Inflammatory macrophage (primary cell): ENCODE measurements at regions not wholly inside any gene's neighbourhood (a gene's known extent, or its start where the extent isn't known, plus 50 kb on each side); places are given as distances from the start of the nearest gene placed in this dataset.

Experiments used
- DNase-seq, 2 donors: peaks; one replicate each; pipeline ENCODE4 v3.0.0-alpha.2; 2020 to 2022

DNA sequence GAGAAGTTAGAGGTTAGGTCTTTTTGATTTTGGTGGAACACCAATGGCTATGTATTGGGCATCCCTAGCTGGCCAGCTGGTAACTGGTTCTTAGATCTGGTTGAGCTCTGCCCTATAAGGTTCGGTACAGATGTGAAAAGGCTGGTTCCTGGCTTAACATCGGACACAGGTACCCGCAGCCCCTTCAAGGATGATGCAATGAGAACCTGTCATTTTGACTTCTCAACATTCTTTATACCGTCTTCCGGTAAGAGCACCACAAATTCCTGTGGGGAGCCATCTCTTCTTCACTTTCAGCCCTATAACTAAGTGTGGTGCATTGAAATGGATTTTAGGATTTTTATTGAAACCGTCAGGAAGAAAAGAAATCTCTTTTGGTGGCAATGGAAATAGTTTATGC lies 222.8 kb downstream of the ADAMTS9 start:
- no peak for DNase-seq

DNA sequence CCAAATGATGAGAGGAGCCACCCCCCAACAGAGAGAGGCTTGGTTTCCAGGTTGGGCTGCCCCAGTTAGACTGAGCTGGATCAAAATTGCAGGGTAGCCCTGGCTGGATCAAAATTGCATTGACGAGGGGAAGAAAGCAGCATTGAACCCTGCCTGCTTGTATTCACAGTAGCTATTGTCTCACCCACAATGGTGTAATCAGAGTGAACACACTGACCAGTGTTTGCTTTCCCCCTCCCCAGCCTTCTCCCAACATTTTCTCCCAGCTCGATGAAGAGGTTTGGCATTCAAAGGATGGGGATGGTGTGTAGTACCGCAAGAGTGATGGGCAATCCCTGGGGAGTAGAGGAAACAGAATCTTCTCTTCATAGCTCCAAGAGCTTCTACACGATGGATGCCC lies 223.8 kb downstream of the ADAMTS9 start:
- DNase-seq = no peak

DNA sequence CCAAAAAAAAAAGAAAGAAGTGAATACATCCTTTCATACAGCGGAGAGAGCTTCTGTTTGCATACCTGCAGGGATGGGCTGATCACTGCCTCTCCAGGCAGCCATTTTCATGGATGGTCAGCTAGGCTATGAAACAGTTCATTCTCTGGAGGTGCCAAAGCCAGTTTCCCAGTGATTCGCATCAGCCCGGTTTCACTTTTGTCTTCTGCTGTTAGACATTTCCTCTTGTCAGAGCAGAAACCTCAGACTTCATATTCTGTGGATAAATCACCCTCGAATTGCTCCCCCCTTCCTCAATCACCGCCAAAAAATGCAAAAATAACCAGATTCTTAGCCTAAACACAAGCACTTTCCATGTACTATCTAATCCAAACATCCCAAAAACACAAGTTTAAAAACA lies 225.6 kb downstream of the ADAMTS9 start:
- DNase-seq = no peak

DNA sequence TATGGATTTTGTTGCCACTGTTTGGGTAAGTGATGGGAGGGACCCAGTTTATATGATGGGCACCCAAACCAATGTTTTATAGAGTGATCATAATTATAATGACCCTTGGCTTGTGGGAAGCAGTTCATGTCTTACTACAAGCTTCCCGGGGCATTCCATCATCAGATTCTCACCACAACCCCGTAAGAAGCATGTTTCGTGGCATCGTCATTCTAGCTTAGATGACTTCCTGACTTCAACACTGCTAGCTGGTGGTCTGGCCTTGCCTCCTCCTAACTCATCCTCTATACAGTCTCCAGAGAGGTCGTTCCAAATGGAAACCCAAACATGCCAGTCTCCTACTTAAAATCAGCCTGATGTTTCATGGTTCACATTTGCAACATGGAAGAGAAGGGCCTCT lies 226.9 kb downstream of the ADAMTS9 start:
- no peak for DNase-seq

DNA sequence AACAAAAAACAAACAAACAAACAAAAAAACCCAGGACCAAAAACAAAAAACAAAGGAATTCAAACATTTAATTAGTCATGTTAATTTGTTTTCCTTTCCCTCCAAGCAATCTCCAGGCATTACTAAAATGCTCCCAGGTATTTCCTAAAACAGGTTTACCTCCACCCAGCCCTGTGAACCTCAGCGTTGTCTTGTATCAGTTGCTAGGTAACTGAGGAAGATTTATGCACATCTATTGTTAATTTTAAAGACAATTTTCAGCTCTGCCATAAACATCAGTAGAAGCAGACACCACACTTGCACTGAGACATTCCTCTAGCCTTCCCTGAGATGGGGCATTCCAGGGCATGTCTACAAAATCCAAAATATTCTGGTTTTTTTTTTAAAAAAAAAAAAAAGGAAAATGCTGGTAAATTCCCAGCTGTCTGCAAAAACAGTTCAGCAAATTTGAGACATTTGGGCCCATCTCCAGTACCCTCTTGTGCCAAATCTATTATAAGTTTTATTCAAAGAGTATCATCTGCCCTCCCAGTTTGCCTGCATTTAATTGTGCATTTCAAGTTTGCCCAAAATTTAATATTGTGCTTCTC lies 227.6 kb downstream of the ADAMTS9 start:
- no peak for DNase-seq

DNA sequence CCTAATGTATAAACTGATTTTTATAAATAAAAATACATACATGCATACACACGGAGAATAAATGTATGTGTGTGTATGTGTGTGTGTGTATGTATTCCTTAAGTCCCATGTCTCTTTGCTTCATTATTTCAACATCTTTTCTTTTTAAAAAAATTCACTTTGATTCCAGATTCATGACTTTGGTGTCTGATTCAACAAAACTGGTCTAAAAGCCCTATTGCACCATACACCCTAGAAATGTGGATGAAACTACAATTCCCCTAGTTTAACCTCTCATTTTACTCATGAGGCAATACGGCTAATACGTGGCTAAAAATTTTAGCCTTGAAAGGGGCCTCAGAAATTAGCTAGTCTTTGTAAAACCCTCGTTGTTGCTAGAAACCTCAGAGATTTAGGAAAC lies 228.1 kb downstream of the ADAMTS9 start:
- DNase-seq = no peak

DNA sequence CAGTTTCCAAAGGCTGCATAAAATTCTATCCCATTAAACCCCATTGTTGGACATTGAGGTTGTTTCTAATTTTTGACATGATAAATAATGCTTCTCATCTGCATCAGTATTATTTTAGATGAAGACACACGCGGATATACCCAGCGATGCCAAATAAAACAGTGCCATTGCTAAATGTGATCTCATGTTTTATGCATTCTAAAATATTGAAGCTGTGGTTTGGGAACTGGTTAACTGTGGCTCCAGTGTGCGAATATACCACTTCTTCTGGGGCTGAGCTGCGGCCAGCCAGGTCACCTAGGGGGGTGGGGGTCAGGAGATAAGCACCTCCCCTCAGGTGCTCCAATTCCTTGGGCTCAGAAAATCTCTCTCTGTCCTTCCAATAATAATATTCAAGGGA lies 230.0 kb downstream of the ADAMTS9 start:
- DNase-seq = no peak

DNA sequence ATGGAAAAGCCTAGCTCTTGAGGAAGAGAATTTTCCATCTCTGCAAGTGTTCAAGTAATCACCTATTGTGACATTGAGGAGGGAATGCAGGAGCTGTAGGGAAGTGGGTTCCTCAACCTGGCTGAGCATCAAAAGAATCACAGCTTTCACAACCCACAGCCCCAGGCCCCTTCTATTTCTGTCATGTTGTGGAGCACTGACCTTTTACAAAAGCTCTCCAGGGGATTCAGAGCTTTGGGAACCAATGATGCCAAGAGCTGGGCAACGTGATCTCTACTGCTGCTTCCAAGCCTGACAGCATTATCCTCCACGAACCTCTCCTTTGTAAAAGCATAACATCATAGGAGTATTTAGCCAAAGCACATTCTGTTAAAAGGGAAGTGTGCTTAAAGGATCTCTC lies 231.1 kb downstream of the ADAMTS9 start:
- DNase-seq = no peak

DNA sequence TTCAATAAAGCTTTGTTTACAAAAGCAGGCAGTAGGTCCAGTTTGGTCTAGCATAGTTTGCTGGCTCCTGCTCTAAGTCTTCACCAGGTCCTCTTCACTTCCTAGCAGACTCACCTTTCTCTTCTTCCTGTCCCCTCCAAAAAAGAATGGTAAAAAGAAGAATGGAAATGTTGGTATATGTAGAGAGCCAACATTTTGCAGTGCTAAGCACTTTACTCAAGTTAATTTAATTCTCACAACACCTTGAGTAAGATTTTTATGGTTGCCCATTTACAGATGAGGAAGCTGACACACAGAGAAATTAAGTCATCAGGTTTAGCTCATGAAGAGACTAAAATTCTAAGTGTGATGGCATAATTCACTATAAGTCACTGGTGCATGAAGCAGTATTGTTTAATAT lies 230.1 kb upstream of the PRICKLE2 start:
- DNase-seq = no peak

DNA sequence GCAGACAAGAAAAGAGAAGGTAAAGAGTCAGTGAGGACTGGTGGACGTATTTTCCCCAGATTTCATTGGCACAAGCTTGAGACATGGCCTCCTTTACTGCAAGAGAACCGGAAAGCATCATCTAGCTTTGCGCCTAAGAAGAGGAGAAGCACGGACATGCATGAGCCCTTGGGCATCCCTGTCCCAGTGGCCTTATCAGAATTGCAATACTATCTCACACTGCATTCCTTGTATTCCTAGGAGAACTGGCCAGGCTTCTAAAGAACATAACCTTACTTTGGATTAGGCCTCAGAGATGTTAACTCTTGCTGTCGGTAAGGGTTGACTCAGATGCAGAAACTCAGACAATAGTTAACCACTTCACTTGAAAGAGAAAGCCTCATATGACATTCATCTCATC lies 229.5 kb upstream of the PRICKLE2 start:
- no peak for DNase-seq

DNA sequence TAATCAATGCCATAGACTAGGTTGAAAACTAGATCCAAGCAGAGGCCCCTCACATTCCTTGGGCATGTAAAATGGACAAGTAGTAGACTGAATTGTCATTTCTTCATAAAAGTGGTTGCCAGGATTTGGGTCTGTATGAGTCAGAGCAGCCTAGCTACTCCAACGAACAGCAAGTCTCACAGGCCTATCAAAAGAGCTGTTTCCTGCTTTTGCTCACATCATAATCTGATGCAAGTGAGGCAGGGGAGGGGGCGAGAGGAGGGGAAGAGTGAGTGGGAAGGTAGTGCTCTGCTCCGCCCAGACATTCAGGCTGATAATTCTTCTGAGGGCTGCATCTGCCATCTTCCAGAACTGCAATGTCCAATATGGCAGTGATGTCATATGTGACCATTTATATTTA lies 228.9 kb upstream of the PRICKLE2 start:
- DNase-seq = no peak

DNA sequence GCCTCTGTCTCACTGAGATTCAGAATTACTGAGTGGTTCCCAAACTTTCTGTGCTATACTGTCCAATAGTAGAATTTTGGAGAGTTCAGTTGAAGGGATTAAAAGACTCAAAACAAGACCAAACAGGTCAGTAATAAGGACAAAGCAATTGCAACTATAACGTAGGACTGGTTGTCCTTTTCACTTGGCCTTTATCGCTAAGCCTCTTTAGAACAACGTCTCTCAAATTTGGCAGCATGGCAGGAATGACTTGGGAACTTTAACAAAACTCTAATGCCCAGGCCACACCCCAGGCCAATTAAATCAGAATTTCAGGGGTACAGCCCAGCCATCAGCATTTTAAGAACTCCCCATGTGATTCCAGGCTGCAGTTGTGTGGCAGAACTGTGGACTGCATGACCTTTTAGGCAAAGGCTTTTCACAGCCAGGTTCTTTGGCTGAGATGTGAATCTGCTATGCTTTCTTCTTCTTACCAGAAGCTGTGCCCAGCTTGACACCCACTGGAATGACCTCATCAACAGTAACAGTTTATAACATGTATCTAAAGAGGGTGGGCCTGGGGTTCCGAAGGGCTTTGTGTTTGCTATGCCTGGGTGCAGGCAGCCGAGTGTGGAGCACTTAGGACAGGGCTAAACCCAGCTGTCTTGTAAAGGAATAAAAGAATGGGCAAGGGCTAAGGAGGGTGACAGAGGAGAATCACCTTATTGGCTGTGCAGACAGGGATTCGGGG lies 226.2 kb upstream of the PRICKLE2 start:
- no peak for DNase-seq

DNA sequence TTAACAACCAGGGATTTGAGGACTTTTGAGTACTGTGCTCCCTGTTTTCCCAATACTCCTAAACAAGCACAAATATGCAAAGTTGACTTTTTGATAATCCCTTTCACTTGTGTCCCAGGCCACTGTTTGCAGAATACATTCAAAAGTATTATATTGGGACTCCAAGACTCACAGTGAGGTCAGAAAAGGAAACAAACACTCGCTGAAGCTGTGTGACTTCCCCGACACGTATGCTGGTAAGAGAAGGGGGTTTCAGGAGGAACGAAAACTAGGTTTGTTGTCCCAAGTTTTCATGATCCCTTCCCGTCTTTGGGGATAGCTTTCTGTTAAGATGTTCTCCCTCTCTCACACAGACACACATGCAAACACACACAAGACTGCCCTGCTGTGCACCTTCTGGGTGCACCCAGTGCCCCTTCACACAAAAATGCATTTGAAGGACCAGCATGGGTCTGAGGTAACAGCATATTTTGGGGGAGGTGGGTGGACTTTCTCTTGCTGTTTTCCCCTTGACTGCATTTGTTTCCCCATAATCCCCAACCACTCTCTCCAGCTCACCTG lies 225.2 kb upstream of the PRICKLE2 start:
- no peak for DNase-seq

DNA sequence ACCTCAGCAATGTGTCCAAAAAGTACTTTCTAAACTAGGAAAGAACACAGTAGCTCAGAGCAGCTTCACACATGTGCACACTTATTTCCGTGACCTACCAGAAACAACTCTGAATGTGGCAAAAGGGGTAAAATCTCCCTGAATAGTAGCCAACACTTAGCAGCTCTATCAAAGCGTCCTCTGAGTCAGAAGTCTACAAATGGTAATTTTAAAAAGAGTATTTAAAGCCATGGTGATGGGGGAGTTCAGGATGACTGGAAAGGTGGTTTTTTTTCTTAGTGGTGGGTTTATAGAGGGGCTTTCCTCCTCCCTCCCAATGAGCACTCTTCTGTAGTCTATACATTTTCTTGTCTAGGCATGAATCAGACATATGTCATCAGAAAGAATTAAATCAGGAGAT lies 223.8 kb upstream of the PRICKLE2 start:
- no peak for DNase-seq

DNA sequence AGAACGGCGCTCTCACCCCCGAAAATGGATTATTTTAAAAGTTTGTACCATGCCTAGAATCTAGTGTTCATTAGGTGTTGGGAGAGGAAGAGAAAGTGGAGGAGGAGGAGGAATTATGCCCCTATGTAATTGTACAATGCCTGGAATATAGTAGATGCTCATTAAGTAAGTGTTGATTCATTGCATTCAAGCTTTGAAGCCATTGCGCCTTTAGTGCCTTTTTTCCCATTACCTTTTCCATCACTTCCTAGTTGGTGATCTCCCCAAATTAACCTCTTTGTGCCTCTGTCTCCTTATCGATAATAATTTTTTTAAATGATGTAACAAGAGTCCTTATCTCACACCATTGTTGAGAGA lies 220.7 kb upstream of the PRICKLE2 start:
- no peak for DNase-seq

DNA sequence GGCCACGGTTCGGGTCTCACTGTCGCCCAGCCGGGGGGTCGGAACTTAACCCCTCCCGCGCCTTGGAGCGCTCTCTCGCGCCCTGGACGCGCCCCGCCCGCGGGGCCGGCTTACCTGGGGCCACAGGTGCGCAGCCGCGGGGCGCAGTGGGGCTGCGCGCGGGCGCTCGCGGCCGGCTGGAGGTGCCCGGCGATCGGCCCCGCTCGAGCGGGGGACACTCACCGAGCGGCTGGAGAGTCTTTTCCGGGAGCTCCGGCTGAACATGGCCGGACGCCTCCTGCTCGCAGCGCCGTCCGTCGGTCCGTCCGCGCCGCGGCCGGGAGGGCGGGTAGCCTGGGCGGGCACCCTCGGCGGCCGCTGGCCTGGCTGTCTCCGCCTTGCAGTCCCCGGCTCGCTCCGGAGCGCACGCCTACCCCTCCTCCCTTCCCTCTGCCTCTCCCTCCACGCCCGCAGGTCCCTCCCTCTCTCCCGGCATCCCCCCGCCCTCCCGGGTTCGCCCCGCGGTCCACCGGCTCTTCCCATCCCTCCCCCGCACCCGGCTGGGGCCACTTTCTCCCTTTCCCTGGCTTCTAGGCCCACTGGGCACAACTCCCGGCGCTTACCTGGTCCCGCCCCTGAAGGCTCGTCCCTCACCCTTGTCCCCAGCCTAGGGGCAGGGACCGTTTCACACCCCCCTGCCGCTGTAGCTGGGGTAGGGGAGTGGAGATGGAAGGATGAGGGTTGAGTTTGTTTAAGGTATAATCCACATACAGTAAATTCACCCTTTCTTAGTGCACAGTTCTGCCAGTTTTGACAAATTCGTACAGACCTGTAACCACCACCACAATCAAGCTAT lies 220.1 kb upstream of the PRICKLE2 start:
- no peak for DNase-seq

DNA sequence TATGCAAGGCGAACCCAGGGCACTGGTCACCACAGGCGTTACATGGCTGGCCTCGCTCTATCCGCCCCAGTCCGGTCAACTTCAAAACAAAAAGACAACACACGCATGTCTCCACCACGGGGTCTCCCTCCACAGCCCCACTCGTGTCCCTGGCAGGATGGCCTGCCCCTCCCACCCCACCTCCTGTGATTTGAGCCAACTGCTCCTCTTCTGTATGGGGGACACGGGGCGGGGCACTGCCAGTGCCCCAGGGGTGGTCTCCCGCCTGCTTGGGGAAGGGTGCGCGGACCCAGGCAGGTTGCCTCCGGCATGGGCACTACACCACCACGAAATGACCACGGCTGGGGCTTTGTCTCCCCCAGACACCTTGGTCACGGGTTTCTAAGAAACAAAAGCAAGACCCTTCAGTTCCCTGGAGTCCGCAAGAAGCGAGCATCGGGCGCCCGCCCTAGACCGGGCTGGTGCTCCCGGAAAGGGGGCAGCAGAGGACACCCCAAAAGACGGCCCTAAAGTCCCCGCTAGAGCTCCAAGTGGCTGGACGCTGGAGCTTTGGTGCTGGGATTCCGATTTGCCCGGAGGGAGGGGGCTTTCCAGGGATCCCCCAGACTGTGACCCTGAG lies 219.3 kb upstream of the PRICKLE2 start:
- no peak for DNase-seq

DNA sequence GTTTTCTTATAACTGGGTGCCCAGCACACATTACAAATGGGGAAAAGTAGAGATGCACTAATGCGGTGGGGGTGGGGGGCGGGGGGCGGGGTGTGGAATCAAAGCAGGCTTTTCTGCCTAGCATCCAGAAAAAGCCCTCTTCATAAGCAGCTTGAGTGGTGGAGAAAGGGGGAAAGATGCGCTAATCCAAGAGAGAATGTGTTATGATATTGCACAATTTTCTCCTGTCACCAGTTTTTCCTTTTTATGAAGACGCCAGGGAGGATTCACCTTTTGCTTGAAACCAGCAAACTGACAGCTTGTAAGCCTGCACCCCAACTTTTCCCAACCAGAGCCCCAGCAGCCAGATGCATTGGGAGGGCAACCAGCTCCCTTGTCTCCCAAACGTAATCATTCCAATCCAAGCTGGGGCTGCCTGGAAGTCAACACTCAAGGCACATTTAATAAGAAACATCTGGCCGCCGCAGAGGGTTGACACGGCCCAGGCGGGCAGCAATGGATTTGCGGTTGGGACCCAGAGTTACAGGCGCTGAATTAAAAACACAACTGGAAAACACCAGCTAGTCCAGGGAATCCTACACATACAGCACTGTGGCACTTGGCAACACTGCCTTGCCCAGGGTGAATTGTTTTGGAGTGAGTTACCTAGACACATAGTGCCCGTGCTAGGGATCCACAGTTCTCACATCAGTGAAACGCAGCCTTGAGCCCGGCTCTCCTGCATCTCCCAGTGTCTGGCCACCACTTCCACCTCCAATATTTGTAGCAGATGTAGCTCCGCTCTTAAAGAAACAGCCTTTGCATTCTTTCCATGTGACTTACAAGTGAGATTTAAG lies 218.5 kb upstream of the PRICKLE2 start:
- DNase-seq = no peak

DNA sequence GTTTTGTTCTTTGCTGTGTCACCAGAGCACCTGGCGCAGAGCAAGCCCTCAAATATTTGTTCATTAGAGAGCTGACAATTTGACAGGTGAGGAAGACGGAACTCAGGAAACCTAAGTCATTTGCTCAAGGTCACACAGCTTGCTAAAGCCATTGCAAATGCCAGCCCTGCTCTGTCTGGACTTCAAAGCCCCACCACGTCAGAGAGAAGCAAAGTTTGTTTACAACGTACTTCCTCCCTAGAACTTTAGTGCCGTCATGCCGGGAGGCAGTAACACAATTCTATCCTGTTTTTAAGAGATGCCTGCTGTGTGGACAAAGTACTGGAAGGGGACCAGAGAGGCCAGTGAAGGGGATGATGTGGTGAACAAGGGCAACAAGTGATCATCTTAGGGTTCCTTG lies 216.6 kb upstream of the PRICKLE2 start:
- no peak for DNase-seq

DNA sequence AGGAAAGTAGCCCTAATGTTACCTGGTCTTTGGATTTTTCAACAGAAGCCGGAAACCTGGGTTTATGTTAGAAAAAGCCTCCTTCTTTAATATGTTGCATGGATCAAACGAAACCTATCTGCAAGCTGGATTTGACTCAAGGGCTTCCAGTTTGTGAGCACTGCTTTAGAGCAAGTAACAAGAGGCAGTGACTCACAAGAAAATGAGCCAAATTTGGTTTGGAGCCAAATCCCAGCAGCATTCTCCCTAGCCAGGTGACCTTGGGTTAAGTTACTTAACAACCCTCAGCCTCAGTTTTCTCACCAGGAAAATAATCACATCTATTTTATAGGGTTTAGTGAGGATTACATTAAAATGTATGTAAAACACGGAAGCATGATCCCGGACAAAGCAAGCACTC lies 215.2 kb upstream of the PRICKLE2 start:
- no peak for DNase-seq

DNA sequence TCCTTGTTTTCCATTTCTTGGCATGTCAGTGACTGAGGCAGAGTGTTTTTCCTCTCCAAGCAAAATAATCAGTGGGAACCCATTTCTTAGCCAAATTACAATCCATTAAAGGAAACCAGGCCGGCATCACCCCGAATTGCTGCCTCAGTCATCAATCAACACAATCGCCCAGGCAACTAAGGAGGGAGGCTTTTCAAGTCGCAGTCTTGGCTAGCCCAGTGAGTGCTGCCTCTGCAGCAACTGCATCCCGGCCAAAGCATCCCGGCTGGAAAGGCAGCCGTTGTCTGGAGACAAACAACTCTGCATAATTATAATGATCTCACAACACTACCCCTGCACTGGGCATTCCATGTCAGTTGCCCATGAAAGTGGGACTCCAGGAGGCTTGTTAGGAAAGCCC lies 213.5 kb upstream of the PRICKLE2 start:
- DNase-seq = no peak

DNA sequence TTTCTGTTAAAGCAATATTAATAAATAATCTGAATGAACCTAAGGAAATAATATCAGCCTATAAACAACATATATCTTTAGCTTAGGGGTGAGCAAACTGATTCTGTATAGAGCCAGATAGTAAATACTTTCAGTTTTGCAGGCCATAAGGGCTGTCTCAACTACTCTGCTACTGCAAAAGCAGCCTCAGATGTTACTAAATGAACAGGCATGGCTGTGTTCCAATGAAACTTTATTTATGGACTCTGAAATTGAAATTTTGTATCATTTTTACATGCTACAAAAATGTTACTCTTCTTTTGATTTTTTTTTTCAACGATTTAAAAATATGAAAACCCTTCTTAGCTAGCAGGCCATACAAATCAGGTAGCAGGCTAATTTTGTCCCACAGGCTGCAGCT lies 212.8 kb upstream of the PRICKLE2 start:
- no peak for DNase-seq
